ENCODE measurements at regions not wholly inside any gene's neighbourhood (a gene's known extent, or its start where the extent isn't known, plus 50 kb on each side); places are given as distances from the start of the nearest gene placed in this dataset.

DNA sequence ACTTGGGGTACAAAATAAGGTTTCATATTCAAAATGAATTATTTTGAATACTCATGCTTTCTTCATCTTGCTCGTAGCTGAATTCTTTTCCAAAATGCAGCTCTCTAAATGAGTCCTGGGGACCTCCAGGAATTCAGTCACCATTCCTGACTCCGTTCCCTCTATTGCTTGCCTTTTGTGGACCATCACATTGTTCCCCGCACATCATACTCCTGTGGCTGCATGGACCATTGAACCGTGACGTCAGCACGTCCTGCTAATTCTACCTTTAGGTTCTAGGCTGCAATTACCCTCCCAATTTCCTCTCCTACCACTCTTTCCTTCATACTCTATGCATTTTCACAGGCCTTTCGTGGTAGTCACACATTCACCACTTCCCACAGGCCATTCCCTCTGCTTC, 173.1 kb upstream of the ID4 start:
- Mint-ChIP-seq H3K4me3 (no peak overlapping the region), H3K4me1 (no peaks in the 10 kb centered on the region), H3K36me3 (ENCODE audit: low read depth) (no peaks in the 10 kb centered on the region), H3K27me3 (no peaks in the 10 kb centered on the region), H3K27ac (no peak overlapping the region)
- ATAC-seq = no peak
- no peak for DNase-seq
- H3K9me3 ChIP-seq (ENCODE audit: control insufficient read depth, low read length, poor library complexity, severe bottlenecking) = no peaks in the 10 kb centered on the region

DNA sequence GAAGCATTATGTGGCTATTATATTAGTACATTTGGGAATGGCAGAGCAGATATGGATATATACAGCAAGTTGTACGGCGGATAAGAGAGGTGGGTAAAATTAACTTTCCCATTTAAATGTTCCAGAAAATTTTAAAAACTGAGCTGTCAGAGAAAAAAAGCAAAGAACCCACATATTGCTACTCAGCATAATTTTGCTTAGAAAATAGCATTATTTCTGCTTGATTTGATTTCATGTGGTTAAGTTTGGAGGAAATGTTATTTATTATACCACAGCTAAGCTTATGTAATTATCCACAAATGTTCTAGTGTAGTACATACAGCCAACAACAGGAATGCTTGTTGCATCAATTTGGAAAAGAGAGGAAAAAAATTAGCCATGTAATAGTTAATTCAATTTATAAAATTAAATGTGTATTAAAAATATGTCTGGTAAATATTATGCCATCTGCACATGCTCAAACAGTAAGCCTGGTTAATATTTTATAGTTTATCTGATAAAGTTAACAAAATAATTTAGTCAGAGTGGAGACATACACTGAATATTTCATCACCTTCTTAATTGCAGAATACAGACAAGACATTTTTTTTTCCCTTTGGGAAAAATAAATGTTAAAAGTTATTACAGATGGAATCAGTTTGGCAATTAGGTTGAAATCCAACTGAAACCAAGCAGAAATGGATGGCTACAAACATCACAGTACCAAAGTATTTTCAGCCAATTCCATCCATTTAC, 172.1 kb upstream of the ID4 start:
- Mint-ChIP-seq H3K27me3 (no peaks in the 10 kb centered on the region), H3K4me3 (no peak overlapping the region)
- no peaks in the 10 kb centered on the region for H3K9me3 ChIP-seq (ENCODE audit: control insufficient read depth, low read length, poor library complexity, severe bottlenecking)

GRCh38 chr6:19665613-19665909, 171.6 kb upstream of the ID4 start:
- H3K9me3 ChIP-seq (ENCODE audit: control insufficient read depth, low read length, poor library complexity, severe bottlenecking) = no peaks in the 10 kb centered on the region
- Mint-ChIP-seq H3K36me3 (ENCODE audit: low read depth) (no peaks in the 10 kb centered on the region), H3K27me3 (no peaks in the 10 kb centered on the region), H3K4me3 (no peak overlapping the region), H3K27ac (no peak overlapping the region), H3K4me1 (no peaks in the 10 kb centered on the region)
- DNase-seq (no peak), ATAC-seq (no peak)

More for the DNA sequence above, 172.1 kb upstream of the ID4 start:
- no peak overlapping the region for H3K27ac Mint-ChIP-seq
- DNase-seq (no peak), ATAC-seq (no peak)
- no peaks in the 10 kb centered on the region for H3K36me3 Mint-ChIP-seq (ENCODE audit: low read depth)
- H3K4me1 Mint-ChIP-seq = no peaks in the 10 kb centered on the region

GRCh38 chr6:19668710-19669109, 168.5 kb upstream of the ID4 start:
- Mint-ChIP-seq H3K27ac (no peak overlapping the region), H3K27me3 (no peaks in the 10 kb centered on the region)
- ATAC-seq = no peak

DNA sequence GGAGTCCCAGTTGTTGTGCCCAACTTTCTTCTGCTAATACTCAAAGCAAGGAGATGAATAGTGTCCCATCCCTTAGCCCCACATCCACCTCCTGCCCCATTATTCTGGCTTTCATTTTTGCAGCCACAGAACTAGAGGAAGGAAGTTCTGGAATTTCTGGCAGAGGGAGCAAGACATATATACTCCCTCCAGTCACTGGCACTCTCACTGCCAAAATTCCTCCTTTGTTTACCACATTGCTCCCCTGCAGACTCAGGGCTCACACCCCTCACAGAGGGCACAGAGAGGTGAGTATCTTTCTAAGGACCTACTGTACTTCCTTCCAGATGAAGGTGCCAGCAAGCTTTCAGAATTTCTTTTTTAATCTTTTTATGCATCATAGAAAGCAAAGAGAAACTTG, 168.0 kb upstream of the ID4 start:
- H3K4me3 Mint-ChIP-seq = no peak overlapping the region
- H3K36me3 Mint-ChIP-seq (ENCODE audit: low read depth) = no peaks in the 10 kb centered on the region
- no peaks in the 10 kb centered on the region for H3K4me1 Mint-ChIP-seq
- H3K27ac Mint-ChIP-seq = no peak overlapping the region
- ATAC-seq (no peak), DNase-seq (no peak)
- no peaks in the 10 kb centered on the region for H3K9me3 ChIP-seq (ENCODE audit: control insufficient read depth, low read length, poor library complexity, severe bottlenecking)
- no peaks in the 10 kb centered on the region for H3K27me3 Mint-ChIP-seq

More at GRCh38 chr6:19668710-19669109, 168.5 kb upstream of the ID4 start:
- no peaks in the 10 kb centered on the region for H3K9me3 ChIP-seq (ENCODE audit: control insufficient read depth, low read length, poor library complexity, severe bottlenecking)
- Mint-ChIP-seq H3K4me3 (no peak overlapping the region), H3K4me1 (no peaks in the 10 kb centered on the region), H3K36me3 (ENCODE audit: low read depth) (no peaks in the 10 kb centered on the region)
- no peak for DNase-seq

GRCh38 chr6:19682859-19683258, 154.3 kb upstream of the ID4 start:
- H3K27me3 Mint-ChIP-seq = no peaks in the 10 kb centered on the region
- no peaks in the 10 kb centered on the region for H3K9me3 ChIP-seq (ENCODE audit: control insufficient read depth, low read length, poor library complexity, severe bottlenecking)
- no peak for DNase-seq
- H3K4me3 Mint-ChIP-seq = no peak overlapping the region
- no peaks in the 10 kb centered on the region for H3K36me3 Mint-ChIP-seq (ENCODE audit: low read depth)
- no peak for ATAC-seq
- no peak overlapping the region for H3K27ac Mint-ChIP-seq
- no peaks in the 10 kb centered on the region for H3K4me1 Mint-ChIP-seq

DNA sequence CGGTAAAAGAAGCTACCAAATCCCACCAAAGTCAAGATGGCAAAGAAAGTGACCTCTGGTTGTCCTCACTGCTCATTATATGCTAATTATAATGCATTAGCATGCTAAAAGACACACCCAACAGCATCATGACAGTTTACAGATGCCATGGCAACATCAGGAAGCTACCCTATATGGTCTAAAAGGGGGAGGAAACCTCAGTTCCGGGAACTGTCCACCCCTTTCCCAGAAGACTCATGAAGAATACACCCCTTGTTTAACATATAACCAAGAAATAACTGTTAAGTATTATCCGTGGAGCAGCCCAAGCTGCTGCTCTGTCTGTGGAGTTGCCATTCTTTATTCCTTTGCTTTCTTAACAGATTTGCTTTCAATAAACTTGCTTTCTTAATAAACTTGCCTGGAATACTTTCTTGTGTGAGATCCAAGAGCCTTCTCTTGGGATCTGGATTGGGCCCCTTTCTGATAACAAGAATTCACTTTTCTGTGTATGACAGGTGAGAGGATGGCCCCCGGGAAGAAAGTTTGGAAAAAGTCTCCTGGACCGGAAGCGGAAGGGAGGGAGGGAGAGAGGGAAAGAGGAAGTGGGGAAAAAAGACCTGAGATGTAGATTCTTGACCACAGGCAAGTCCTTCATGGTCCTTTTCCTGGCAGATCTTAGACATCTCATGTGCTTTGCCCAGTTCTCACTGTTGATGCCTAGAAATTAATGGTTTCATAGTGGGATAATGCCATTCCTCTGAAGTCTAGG, 146.7 kb upstream of the ID4 start:
- H3K9me3 ChIP-seq (ENCODE audit: control insufficient read depth, low read length, poor library complexity, severe bottlenecking) = peaks cover 3% of the 10 kb centered on the region
- DNase-seq (no peak), ATAC-seq (no peak)
- H3K36me3 Mint-ChIP-seq (ENCODE audit: low read depth) = peaks cover 2% of the 10 kb centered on the region
- peaks cover 10% of the 10 kb centered on the region for H3K27me3 Mint-ChIP-seq
- H3K4me1 Mint-ChIP-seq = no peaks in the 10 kb centered on the region
- H3K4me3 Mint-ChIP-seq = no peak overlapping the region
- H3K27ac Mint-ChIP-seq = no peak overlapping the region

- DNase-seq (no peak), ATAC-seq (no peak)
- Mint-ChIP-seq H3K27me3 (peaks cover 10% of the 10 kb centered on the region), H3K36me3 (ENCODE audit: low read depth) (peaks cover 2% of the 10 kb centered on the region), H3K27ac (no peak overlapping the region), H3K4me3 (no peak overlapping the region), H3K4me1 (no peaks in the 10 kb centered on the region)
- peaks cover 3% of the 10 kb centered on the region for H3K9me3 ChIP-seq (ENCODE audit: control insufficient read depth, low read length, poor library complexity, severe bottlenecking)
These were observed 145.6 kb upstream of the ID4 start for GRCh38 chr6:19691465-19692167.

- Mint-ChIP-seq H3K27ac (no peak overlapping the region), H3K36me3 (ENCODE audit: low read depth) (peaks cover 2% of the 10 kb centered on the region), H3K4me3 (no peak overlapping the region), H3K4me1 (no peaks in the 10 kb centered on the region), H3K27me3 (peaks cover 10% of the 10 kb centered on the region)
- no peak for DNase-seq
- no peak for ATAC-seq
- H3K9me3 ChIP-seq (ENCODE audit: control insufficient read depth, low read length, poor library complexity, severe bottlenecking) = peaks cover 3% of the 10 kb centered on the region
These were observed 144.5 kb upstream of the ID4 start for GRCh38 chr6:19692506-19693298.

- no peaks in the 10 kb centered on the region for H3K4me1 Mint-ChIP-seq
- no peak overlapping the region for H3K4me3 Mint-ChIP-seq
- peaks cover 3% of the 10 kb centered on the region for H3K9me3 ChIP-seq (ENCODE audit: control insufficient read depth, low read length, poor library complexity, severe bottlenecking)
- DNase-seq = no peak
- ATAC-seq = no peak
- no peak overlapping the region for H3K27ac Mint-ChIP-seq
- H3K36me3 Mint-ChIP-seq (ENCODE audit: low read depth) = peaks cover 2% of the 10 kb centered on the region
- H3K27me3 Mint-ChIP-seq = peaks cover 10% of the 10 kb centered on the region
These were observed 142.5 kb upstream of the ID4 start for GRCh38 chr6:19694697-19695096.

- no peaks in the 10 kb centered on the region for H3K27me3 Mint-ChIP-seq
- H3K4me1 Mint-ChIP-seq = no peaks in the 10 kb centered on the region
- ATAC-seq = no peak
These were observed 139.4 kb upstream of the ID4 start for GRCh38 chr6:19697744-19698290.

GRCh38 chr6:19699932-19700331, 137.2 kb upstream of the ID4 start:
- Mint-ChIP-seq H3K36me3 (ENCODE audit: low read depth) (no peaks in the 10 kb centered on the region), H3K4me1 (no peaks in the 10 kb centered on the region), H3K4me3 (no peak overlapping the region), H3K27ac (no peak overlapping the region), H3K27me3 (no peaks in the 10 kb centered on the region)
- no peak for DNase-seq
- ATAC-seq = no peak
- H3K9me3 ChIP-seq (ENCODE audit: control insufficient read depth, low read length, poor library complexity, severe bottlenecking) = no peaks in the 10 kb centered on the region

More at GRCh38 chr6:19697744-19698290, 139.4 kb upstream of the ID4 start:
- no peaks in the 10 kb centered on the region for H3K9me3 ChIP-seq (ENCODE audit: control insufficient read depth, low read length, poor library complexity, severe bottlenecking)
- Mint-ChIP-seq H3K36me3 (ENCODE audit: low read depth) (no peaks in the 10 kb centered on the region), H3K27ac (no peak overlapping the region), H3K4me3 (no peak overlapping the region)
- DNase-seq = no peak

DNA sequence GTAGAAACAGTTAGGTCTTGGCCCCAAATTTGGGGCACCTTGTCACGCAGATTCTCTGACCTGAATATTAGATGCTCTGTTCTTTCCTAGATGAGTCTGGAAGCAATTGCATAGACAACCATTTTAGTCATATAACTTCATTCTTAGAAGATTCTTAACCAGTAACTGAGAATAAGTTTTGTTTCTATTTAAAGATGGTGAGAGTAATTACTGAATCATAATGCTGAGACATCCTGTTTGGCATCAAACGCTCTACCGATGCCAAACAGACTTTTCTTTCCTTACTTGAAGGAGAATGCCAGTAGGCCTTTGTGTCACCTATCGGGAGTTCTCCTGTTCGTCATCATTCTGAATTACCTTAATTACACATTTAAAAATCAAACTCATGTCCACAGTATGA, 131.6 kb upstream of the ID4 start:
- no peak for ATAC-seq
- H3K36me3 Mint-ChIP-seq (ENCODE audit: low read depth) = no peaks in the 10 kb centered on the region
- H3K4me3 Mint-ChIP-seq = no peak overlapping the region
- H3K4me1 Mint-ChIP-seq = no peaks in the 10 kb centered on the region
- no peaks in the 10 kb centered on the region for H3K27me3 Mint-ChIP-seq
- H3K27ac Mint-ChIP-seq = no peak overlapping the region
- DNase-seq = no peak
- H3K9me3 ChIP-seq (ENCODE audit: control insufficient read depth, low read length, poor library complexity, severe bottlenecking) = peaks cover 3% of the 10 kb centered on the region
